Astrocyte (in vitro differentiated cells and primary cell): ENCODE measurements at regions not wholly inside any gene's neighbourhood (a gene's known extent, or its start where the extent isn't known, plus 50 kb on each side); places are given as distances from the start of the nearest gene placed in this dataset.

Experiments
- DNase-seq: peaks from one replicate; pipeline ENCODE4 v3.0.0-alpha.2; 2010; ENCODE audit warnings: low read depth
- FAIRE-seq: peaks from 2 replicates; lab custom pipeline; 2011; peaks lifted over from hg19 to GRCh38; lab: Jason Lieb, UNC
- H2AFZ ChIP-seq: 2 replicates; pipeline ENCODE4 v1.6.0; 2012; ENCODE audit warnings: low read depth, low read length, inconsistent platforms
- H3K27ac ChIP-seq: 2 replicates; pipeline ENCODE4 v1.5.1; 2011; ENCODE audit warnings: low read depth, low read length, inconsistent platforms
- H3K27me3 ChIP-seq: 2 replicates; pipeline ENCODE4 v1.6.0; 2011; ENCODE audit warnings: low read length, inconsistent platforms; ENCODE audit not compliant: insufficient read depth
- H3K36me3 ChIP-seq: 2 replicates; pipeline ENCODE4 v1.5.1; 2011; ENCODE audit warnings: low read length, inconsistent platforms; ENCODE audit not compliant: insufficient read depth
- H3K4me1 ChIP-seq: 2 replicates; pipeline ENCODE4 v1.5.1; 2011; ENCODE audit warnings: low read length, inconsistent platforms; ENCODE audit not compliant: insufficient read depth
- H3K4me2 ChIP-seq: 2 replicates; pipeline ENCODE4 v1.6.0; 2012; ENCODE audit warnings: low read length, inconsistent platforms
- H3K4me3 ChIP-seq: 2 replicates; pipeline ENCODE4 v1.5.1; 2011; ENCODE audit warnings: low read depth, mild to moderate bottlenecking, low read length, inconsistent platforms; ENCODE audit not compliant: insufficient read depth
- H3K79me2 ChIP-seq: 2 replicates; pipeline ENCODE4 v1.6.0; 2012; ENCODE audit warnings: mild to moderate bottlenecking, low read length, inconsistent platforms; ENCODE audit not compliant: insufficient read depth
- H3K9ac ChIP-seq: 2 replicates; pipeline ENCODE4 v1.6.0; 2012; ENCODE audit warnings: mild to moderate bottlenecking, low read length, inconsistent platforms
- H3K9me3 ChIP-seq: 2 replicates; pipeline ENCODE4 v1.5.1; 2012; ENCODE audit warnings: low read depth, mild to moderate bottlenecking, low read length, inconsistent platforms; ENCODE audit not compliant: insufficient read depth
- H4K20me1 ChIP-seq: 2 replicates; pipeline ENCODE4 v1.6.0; 2012; ENCODE audit warnings: low read length, inconsistent platforms; ENCODE audit not compliant: insufficient read depth
- H3K27ac Mint-ChIP-seq: one replicate; pipeline ENCODE4 v1.8.0; 2021; ENCODE audit warnings: mild to moderate bottlenecking, mixed read lengths; ENCODE audit not compliant: unreplicated experiment
- H3K27me3 Mint-ChIP-seq: one replicate; pipeline ENCODE4 v1.8.0; 2021; ENCODE audit warnings: low read depth, mixed read lengths; ENCODE audit not compliant: unreplicated experiment
- H3K36me3 Mint-ChIP-seq: one replicate; pipeline ENCODE4 v1.8.0; 2021; ENCODE audit warnings: low read depth, mixed read lengths; ENCODE audit not compliant: unreplicated experiment
- H3K4me1 Mint-ChIP-seq: one replicate; pipeline ENCODE4 v1.8.0; 2021; ENCODE audit warnings: low read depth, mixed read lengths; ENCODE audit not compliant: unreplicated experiment
- H3K4me3 Mint-ChIP-seq: one replicate; pipeline ENCODE4 v1.8.0; 2021; ENCODE audit warnings: mild to moderate bottlenecking, moderate library complexity, mixed read lengths; ENCODE audit not compliant: unreplicated experiment
- H3K9me3 Mint-ChIP-seq: one replicate; pipeline ENCODE4 v1.8.0; 2021; ENCODE audit warnings: mild to moderate bottlenecking, mixed read lengths; ENCODE audit not compliant: unreplicated experiment
- CTCF ChIP-seq: IDR thresholded peaks from 2 replicates; pipeline ENCODE4 v1.5.1; 2011; ENCODE audit warnings: low read depth, mild to moderate bottlenecking, inconsistent platforms, low read length, moderate library complexity; ENCODE audit not compliant: insufficient read depth
- EZH2 ChIP-seq: IDR thresholded peaks from 2 replicates; pipeline ENCODE4 v1.6.1; 2012; ENCODE audit warnings: mild to moderate bottlenecking, low read length, inconsistent platforms; ENCODE audit not compliant: insufficient read depth

DNA sequence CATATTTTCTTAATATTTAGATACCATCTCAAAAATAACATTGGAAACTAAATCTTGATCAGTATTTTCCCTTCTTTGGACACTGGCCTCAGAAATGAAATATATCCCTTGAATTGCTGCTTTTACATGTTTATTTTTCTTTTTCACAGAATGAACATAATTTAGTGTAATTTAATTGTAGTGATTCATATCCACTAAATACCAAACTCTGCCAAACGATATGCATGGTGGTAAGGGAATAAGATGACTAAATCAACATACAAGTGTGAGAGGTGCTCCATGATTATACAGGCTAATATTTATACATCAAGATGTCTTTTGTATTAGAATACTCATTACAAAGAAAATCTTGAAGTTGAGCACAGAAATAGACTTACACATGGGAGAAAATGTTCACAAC lies 216.8 kb upstream of the PACRGL start:
- Histone ChIP-seq H3K27ac (no peak overlapping the region), H2AFZ (no peak overlapping the region), H3K27me3 (no peaks in the 10 kb centered on the region), H3K9me3 (no peaks in the 10 kb centered on the region), H3K9ac (no peak overlapping the region), H4K20me1 (no peaks in the 10 kb centered on the region), H3K79me2 (no peaks in the 10 kb centered on the region), H3K4me3 (no peak overlapping the region), H3K4me1 (no peaks in the 10 kb centered on the region), H3K4me2 (no peak overlapping the region), H3K36me3 (no peaks in the 10 kb centered on the region)
- Mint-ChIP-seq H3K4me3 (no peak overlapping the region), H3K36me3 (no peaks in the 10 kb centered on the region), H3K27me3 (no peaks in the 10 kb centered on the region), H3K27ac (no peak overlapping the region), H3K4me1 (no peaks in the 10 kb centered on the region), H3K9me3 (no peaks in the 10 kb centered on the region)
- DNase-seq: peak; percentile 30
- TF ChIP-seq EZH2 (no peak), CTCF (no peak)
- no peak for FAIRE-seq

DNA sequence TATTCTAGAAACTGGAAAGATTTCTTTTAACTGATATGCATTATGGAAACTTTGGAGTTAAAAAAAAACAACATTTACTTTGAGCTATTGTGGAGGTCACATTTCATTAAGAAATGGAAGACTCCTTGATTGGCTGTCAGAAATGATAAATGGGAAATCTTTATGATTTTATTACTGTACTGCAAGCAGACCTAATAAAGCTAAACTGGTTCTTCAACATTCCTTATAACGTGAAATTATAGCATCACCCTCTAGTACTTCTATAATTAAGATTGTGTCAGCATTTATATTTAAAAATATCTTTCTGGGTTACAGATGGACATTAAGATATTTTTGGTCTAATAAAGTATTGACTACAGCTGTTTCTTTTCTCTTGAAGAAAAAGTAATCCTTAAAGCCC lies 213.8 kb upstream of the PACRGL start:
- no peaks in the 10 kb centered on the region for H3K79me2 ChIP-seq
- DNase-seq (no peak), FAIRE-seq (no peak)
- no peaks in the 10 kb centered on the region for H3K36me3 Mint-ChIP-seq
- H3K27me3 ChIP-seq: no peaks in the 10 kb centered on the region
- H2AFZ ChIP-seq: no peak overlapping the region
- no peak overlapping the region for H3K4me3 Mint-ChIP-seq
- no peaks in the 10 kb centered on the region for H3K4me1 ChIP-seq
- no peak overlapping the region for H3K27ac ChIP-seq
- no peaks in the 10 kb centered on the region for H4K20me1 ChIP-seq
- no peak overlapping the region for H3K27ac Mint-ChIP-seq
- H3K27me3 Mint-ChIP-seq: no peaks in the 10 kb centered on the region
- H3K36me3 ChIP-seq: no peaks in the 10 kb centered on the region
- no peak overlapping the region for H3K9ac ChIP-seq
- no peaks in the 10 kb centered on the region for H3K4me1 Mint-ChIP-seq
- no peak overlapping the region for H3K4me2 ChIP-seq
- no peaks in the 10 kb centered on the region for H3K9me3 ChIP-seq
- H3K9me3 Mint-ChIP-seq: no peaks in the 10 kb centered on the region
- TF ChIP-seq CTCF: no peak
- no peak for TF ChIP-seq EZH2
- H3K4me3 ChIP-seq: no peak overlapping the region

DNA sequence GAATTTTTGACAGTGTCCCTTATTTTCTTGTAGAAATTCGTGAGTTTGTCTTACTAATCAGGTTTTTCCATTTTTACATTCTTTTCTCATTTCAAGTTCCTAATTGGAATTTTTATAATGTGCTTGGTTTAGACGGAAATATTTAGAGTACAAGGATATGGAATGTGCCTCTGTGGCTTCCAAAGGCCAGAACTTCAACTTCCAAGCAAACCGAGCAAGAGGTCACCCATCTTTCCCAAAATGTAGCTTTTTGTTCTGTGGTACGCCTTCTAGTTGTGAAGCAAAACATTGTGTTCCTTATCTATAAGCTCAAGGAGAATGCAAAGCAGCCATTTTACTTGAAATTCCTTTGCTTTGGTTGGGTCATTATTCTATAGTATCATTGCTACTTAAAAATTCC lies 212.8 kb upstream of the PACRGL start:
- Mint-ChIP-seq H3K4me1 (no peaks in the 10 kb centered on the region), H3K27ac (no peak overlapping the region), H3K27me3 (no peaks in the 10 kb centered on the region), H3K4me3 (no peak overlapping the region), H3K36me3 (no peaks in the 10 kb centered on the region), H3K9me3 (no peaks in the 10 kb centered on the region)
- Histone ChIP-seq H3K27me3 (no peaks in the 10 kb centered on the region), H3K27ac (no peak overlapping the region), H2AFZ (no peak overlapping the region), H3K9me3 (no peaks in the 10 kb centered on the region), H3K79me2 (no peaks in the 10 kb centered on the region), H3K4me3 (no peak overlapping the region), H3K4me2 (no peak overlapping the region), H3K4me1 (no peaks in the 10 kb centered on the region), H4K20me1 (no peaks in the 10 kb centered on the region), H3K36me3 (no peaks in the 10 kb centered on the region), H3K9ac (no peak overlapping the region)
- FAIRE-seq (no peak), DNase-seq (no peak)
- TF ChIP-seq EZH2 (no peak), CTCF (no peak)
